ENCODE measurements at regions not wholly inside any gene's neighbourhood (a gene's known extent, or its start where the extent isn't known, plus 50 kb on each side); places are given as distances from the start of the nearest gene placed in this dataset.
"Not testable (repeated sequence)": the region's sequence is repeated elsewhere in the genome, so short reads cannot be mapped to it uniquely, and the experiment has no call there.

GRCh38 chr6:119501798-119502483 lies 152.4 kb upstream of the MAN1A1 start:
- H3K4me3 ChIP-seq (ENCODE audit: low read depth, low read length) = no peak overlapping the region
- TF ChIP-seq CTCF (IDR thresholded peaks at IDR 0.05; ENCODE audit: insufficient read depth, low read length) = no peak
- DNase-seq (ENCODE audit: low read depth) = no peak

- no peak overlapping the region for H3K4me3 ChIP-seq (ENCODE audit: low read depth, low read length)
- no peak for DNase-seq (ENCODE audit: low read depth)
- TF ChIP-seq CTCF (IDR thresholded peaks at IDR 0.05; ENCODE audit: insufficient read depth, low read length) = no peak
Measured at GRCh38 chr6:119499797-119500196, 150.2 kb upstream of the MAN1A1 start.

GRCh38 chr6:119497988-119498727 lies 148.6 kb upstream of the MAN1A1 start:
- no peak overlapping the region for H3K4me3 ChIP-seq (ENCODE audit: low read depth, low read length)
- TF ChIP-seq CTCF (IDR thresholded peaks at IDR 0.05; ENCODE audit: insufficient read depth, low read length) = no peak
- DNase-seq (ENCODE audit: low read depth) = no peak

GRCh38 chr6:119495230-119495683 lies 145.7 kb upstream of the MAN1A1 start:
- DNase-seq (ENCODE audit: low read depth) = no peak
- no peak overlapping the region for H3K4me3 ChIP-seq (ENCODE audit: low read depth, low read length)
- no peak for TF ChIP-seq CTCF (IDR thresholded peaks at IDR 0.05; ENCODE audit: insufficient read depth, low read length)

- H3K4me3 ChIP-seq (ENCODE audit: low read depth, low read length) = no peak overlapping the region
- no peak for TF ChIP-seq CTCF (IDR thresholded peaks at IDR 0.05; ENCODE audit: insufficient read depth, low read length)
- no peak for DNase-seq (ENCODE audit: low read depth)
Measured at GRCh38 chr6:119493980-119494379, 144.4 kb upstream of the MAN1A1 start.

GRCh38 chr6:119491112-119491511 lies 141.6 kb upstream of the MAN1A1 start:
- H3K4me3 ChIP-seq (ENCODE audit: low read depth, low read length); DNase-seq (ENCODE audit: low read depth): not testable (repeated sequence)

- H3K4me3 ChIP-seq (ENCODE audit: low read depth, low read length); DNase-seq (ENCODE audit: low read depth): not testable (repeated sequence)
Measured at GRCh38 chr6:119490050-119490449, 140.5 kb upstream of the MAN1A1 start.

- no peak overlapping the region for H3K4me3 ChIP-seq (ENCODE audit: low read depth, low read length)
- no peak for TF ChIP-seq CTCF (IDR thresholded peaks at IDR 0.05; ENCODE audit: insufficient read depth, low read length)
- DNase-seq (ENCODE audit: low read depth) = peak; percentile 90
Measured at GRCh38 chr6:119484598-119484997, 135.0 kb upstream of the MAN1A1 start.

Data from fibroblast of the aortic adventitia (primary cell).